Ectodermal cell (in vitro differentiated cells): ENCODE measurements at regions not wholly inside any gene's neighbourhood (a gene's known extent, or its start where the extent isn't known, plus 50 kb on each side); places are given as distances from the start of the nearest gene placed in this dataset.
A peak's percentile ranks its signal among the peaks of the same experiment; 100 is the strongest.

ENCODE experiments used
- H3K27ac ChIP-seq: 2 replicates; pipeline ENCODE4 v1.7.0; 2013; ENCODE audit warnings: mild to moderate bottlenecking, low read depth, low read length; ENCODE audit not compliant: insufficient read depth, poor library complexity, severe bottlenecking
- H3K27me3 ChIP-seq: 2 replicates; pipeline ENCODE4 v1.7.0; 2013; ENCODE audit warnings: mild to moderate bottlenecking, low read length; ENCODE audit not compliant: insufficient read depth, control insufficient read depth, poor library complexity, severe bottlenecking
- H3K36me3 ChIP-seq: one replicate; pipeline ENCODE4 v1.7.0; 2013; ENCODE audit warnings: low read length; ENCODE audit not compliant: control insufficient read depth, insufficient read depth
- H3K4me1 ChIP-seq: one replicate; pipeline ENCODE4 v1.7.0; 2013; ENCODE audit warnings: low read length; ENCODE audit not compliant: control insufficient read depth, insufficient read depth
- H3K4me3 ChIP-seq: 2 replicates; pipeline ENCODE4 v1.7.0; 2013; ENCODE audit warnings: low read depth, low read length, control low read depth; ENCODE audit not compliant: insufficient read depth
- H3K9me3 ChIP-seq: 2 replicates; pipeline ENCODE4 v1.7.0; 2013; ENCODE audit warnings: mild to moderate bottlenecking, low read length, moderate library complexity; ENCODE audit not compliant: control insufficient read depth
- WGBS, 2 experiments: methylation state at CpG; one replicate each; pipeline ENCODE4 v1.1.7; 2013; ENCODE audit warnings: missing lambda C conversion rate in 2 of 2; 5-methylcytosine and 5-hydroxymethylcytosine counted together

GRCh38 chr2:116891191-116891590, 923.3 kb upstream of the DDX18 start:
- 86 to 97% methylated on average over 1 of the region's 1 CpG for WGBS, 2 experiments

GRCh38 chr2:116911540-116911939, 903.0 kb upstream of the DDX18 start:
- Histone ChIP-seq H3K27me3 (no peaks in the 10 kb centered on the region), H3K9me3 (no peaks in the 10 kb centered on the region), H3K36me3 (no peaks in the 10 kb centered on the region), H3K27ac (no peak overlapping the region), H3K4me1 (no peaks in the 10 kb centered on the region), H3K4me3 (no peak overlapping the region)

More at GRCh38 chr2:116891191-116891590, 923.3 kb upstream of the DDX18 start:
- Histone ChIP-seq H3K27ac (no peak overlapping the region), H3K36me3 (no peaks in the 10 kb centered on the region), H3K27me3 (no peaks in the 10 kb centered on the region), H3K4me3 (no peak overlapping the region), H3K9me3 (no peaks in the 10 kb centered on the region), H3K4me1 (no peaks in the 10 kb centered on the region)

- no peaks in the 10 kb centered on the region for H3K4me1 ChIP-seq
- H3K4me3 ChIP-seq: no peak overlapping the region
- H3K27ac ChIP-seq: no peak overlapping the region
- H3K9me3 ChIP-seq: no peaks in the 10 kb centered on the region
- H3K27me3 ChIP-seq: no peaks in the 10 kb centered on the region
- no peaks in the 10 kb centered on the region for H3K36me3 ChIP-seq
- WGBS, 2 experiments: 91 to 92% methylated on average over 1 of the region's 1 CpG
These were observed 898.8 kb upstream of the DDX18 start for GRCh38 chr2:116915673-116916072.

- Histone ChIP-seq H3K27ac (no peak overlapping the region), H3K27me3 (no peaks in the 10 kb centered on the region), H3K9me3 (no peaks in the 10 kb centered on the region), H3K4me1 (no peaks in the 10 kb centered on the region), H3K36me3 (no peaks in the 10 kb centered on the region), H3K4me3 (no peak overlapping the region)
These were observed 897.3 kb upstream of the DDX18 start for GRCh38 chr2:116917196-116917595.

GRCh38 chr2:116918574-116918973, 895.9 kb upstream of the DDX18 start:
- Histone ChIP-seq H3K4me3 (no peak overlapping the region), H3K9me3 (no peaks in the 10 kb centered on the region), H3K4me1 (no peaks in the 10 kb centered on the region), H3K36me3 (no peaks in the 10 kb centered on the region), H3K27ac (no peak overlapping the region), H3K27me3 (no peaks in the 10 kb centered on the region)
- 92 to 100% methylated on average over 2 to 3 of the region's 4 CpGs for WGBS, 2 experiments

GRCh38 chr2:116922414-116922813, 892.1 kb upstream of the DDX18 start:
- WGBS, 2 experiments: 87 to 100% methylated on average over 2 of the region's 2 CpGs
- no peak overlapping the region for H3K4me3 ChIP-seq
- H3K27ac ChIP-seq: no peak overlapping the region
- H3K4me1 ChIP-seq: peaks cover 20% of the 10 kb centered on the region
- no peaks in the 10 kb centered on the region for H3K27me3 ChIP-seq
- no peaks in the 10 kb centered on the region for H3K9me3 ChIP-seq
- no peaks in the 10 kb centered on the region for H3K36me3 ChIP-seq

- Histone ChIP-seq H3K4me1 (peaks cover 20% of the 10 kb centered on the region), H3K4me3 (no peak overlapping the region), H3K36me3 (no peaks in the 10 kb centered on the region), H3K9me3 (no peaks in the 10 kb centered on the region), H3K27me3 (no peaks in the 10 kb centered on the region), H3K27ac (peak overlapping the region; percentile 67)
These were observed 890.0 kb upstream of the DDX18 start for GRCh38 chr2:116924509-116924908.

GRCh38 chr2:116935097-116935814, 879.2 kb upstream of the DDX18 start:
- Histone ChIP-seq H3K27me3 (no peaks in the 10 kb centered on the region), H3K27ac (no peak overlapping the region), H3K4me1 (no peaks in the 10 kb centered on the region), H3K9me3 (no peaks in the 10 kb centered on the region), H3K36me3 (no peaks in the 10 kb centered on the region), H3K4me3 (no peak overlapping the region)
- 91% methylated on average over 6 to 7 of the region's 7 CpGs for WGBS, 2 experiments

GRCh38 chr2:116948258-116948657, 866.2 kb upstream of the DDX18 start:
- no peaks in the 10 kb centered on the region for H3K9me3 ChIP-seq
- no peaks in the 10 kb centered on the region for H3K27me3 ChIP-seq
- H3K4me3 ChIP-seq: no peak overlapping the region
- no peaks in the 10 kb centered on the region for H3K36me3 ChIP-seq
- no peaks in the 10 kb centered on the region for H3K4me1 ChIP-seq
- no peak overlapping the region for H3K27ac ChIP-seq

- Histone ChIP-seq H3K27ac (no peak overlapping the region), H3K4me1 (no peaks in the 10 kb centered on the region), H3K27me3 (no peaks in the 10 kb centered on the region), H3K9me3 (no peaks in the 10 kb centered on the region), H3K36me3 (no peaks in the 10 kb centered on the region), H3K4me3 (no peak overlapping the region)
- WGBS, 2 experiments: 95 to 100% methylated on average over 3 of the region's 3 CpGs
These were observed 865.2 kb upstream of the DDX18 start for GRCh38 chr2:116949249-116949648.

- H3K27me3 ChIP-seq: no peaks in the 10 kb centered on the region
- H3K4me1 ChIP-seq: no peaks in the 10 kb centered on the region
- H3K9me3 ChIP-seq: no peaks in the 10 kb centered on the region
- no peak overlapping the region for H3K27ac ChIP-seq
- H3K4me3 ChIP-seq: no peak overlapping the region
- WGBS, 2 experiments: 42 to 44% methylated on average over 4 of the region's 4 CpGs
- H3K36me3 ChIP-seq: no peaks in the 10 kb centered on the region
These were observed 862.2 kb upstream of the DDX18 start for GRCh38 chr2:116952254-116952653.
